GM19025 (cell line): ENCODE measurements at regions not wholly inside any gene's neighbourhood (a gene's known extent, or its start where the extent isn't known, plus 50 kb on each side); places are given as distances from the start of the nearest gene placed in this dataset.

Experiments
- ATAC-seq: cut with Tn5 transposase; IDR thresholded peaks from one replicate; pipeline ENCODE4 v1.9.1; 2021; ENCODE audit warnings: mild to moderate bottlenecking, low read depth, moderate library complexity; ENCODE audit not compliant: unreplicated experiment

DNA sequence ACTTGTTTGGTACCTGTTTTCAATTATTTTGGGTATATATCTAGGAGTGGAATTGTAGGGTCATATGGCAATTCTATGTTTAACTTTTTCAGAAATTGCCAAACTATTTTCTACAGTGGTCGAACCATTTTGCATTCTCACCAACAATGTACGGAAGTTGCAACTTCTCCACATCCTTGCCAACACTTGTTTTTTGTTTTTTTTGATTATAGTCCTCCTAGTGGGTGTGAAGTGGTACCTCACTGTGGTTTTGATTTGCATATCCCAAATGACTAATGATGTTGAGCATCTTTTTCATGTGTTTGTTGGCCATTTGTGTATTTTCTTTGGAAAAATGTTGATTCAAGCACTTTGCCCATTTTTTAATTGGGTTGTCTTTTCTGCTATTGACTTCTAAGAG lies 122.1 kb downstream of the RPS24 start:
- ATAC-seq: no peak

DNA sequence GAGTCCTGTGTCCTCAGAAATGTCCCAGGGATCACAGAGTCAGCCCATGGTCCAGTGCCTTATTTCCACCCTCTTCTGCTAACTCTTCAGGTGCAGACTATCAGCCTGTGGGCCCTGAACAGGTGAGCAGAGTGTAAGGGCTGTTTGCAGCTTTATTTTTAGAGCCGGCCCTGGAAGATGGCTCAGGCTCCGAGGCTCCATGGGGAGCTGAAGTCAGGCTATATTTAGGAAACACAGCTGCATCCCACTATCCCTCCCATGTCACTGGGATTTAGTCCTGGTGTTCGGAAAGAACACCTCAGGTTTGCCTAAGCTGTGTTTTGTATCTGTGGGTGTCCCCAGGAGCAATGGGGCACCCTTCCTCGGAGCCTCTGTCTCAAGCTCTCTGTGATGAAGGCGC lies 126.9 kb downstream of the RPS24 start:
- ATAC-seq: no peak

DNA sequence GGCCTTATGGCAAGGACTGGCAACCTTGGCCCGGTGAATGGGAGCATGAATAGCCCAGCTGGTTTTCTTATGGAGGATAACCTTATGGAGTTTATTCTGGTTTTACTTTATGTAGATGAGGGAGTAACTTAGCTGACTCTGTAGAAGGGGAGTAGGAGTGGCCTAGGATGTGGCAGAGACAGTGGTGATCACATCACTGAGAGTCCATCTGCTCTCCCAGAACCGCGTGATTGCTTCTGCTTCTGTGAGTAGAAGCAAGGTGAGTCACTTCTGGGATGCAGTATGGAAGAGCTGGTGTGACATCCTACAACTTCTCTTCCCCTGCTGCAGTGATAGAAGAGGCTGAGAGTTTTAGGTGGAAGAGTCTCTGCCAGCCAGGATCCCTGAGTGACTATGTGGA lies 129.2 kb downstream of the RPS24 start:
- ATAC-seq: no peak

DNA sequence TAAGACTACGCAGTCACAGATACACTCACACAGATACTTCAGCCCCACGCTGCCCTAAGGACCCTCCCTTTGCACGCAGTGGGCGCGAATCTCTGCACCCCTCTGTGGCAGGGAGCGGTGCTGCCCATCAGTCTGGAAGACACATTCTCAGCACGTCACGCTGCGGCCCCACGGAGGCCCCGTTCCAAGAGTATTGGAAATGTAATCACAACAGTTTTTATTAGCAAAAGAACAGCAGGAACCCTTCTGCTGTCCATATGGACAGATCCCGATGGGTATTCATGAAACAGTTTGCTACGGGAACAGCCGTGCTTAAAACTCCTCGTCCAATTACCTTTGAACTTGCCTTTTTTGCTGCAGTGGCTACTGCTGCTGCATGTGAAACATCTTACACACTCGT lies 131.0 kb downstream of the RPS24 start:
- ATAC-seq: no peak

DNA sequence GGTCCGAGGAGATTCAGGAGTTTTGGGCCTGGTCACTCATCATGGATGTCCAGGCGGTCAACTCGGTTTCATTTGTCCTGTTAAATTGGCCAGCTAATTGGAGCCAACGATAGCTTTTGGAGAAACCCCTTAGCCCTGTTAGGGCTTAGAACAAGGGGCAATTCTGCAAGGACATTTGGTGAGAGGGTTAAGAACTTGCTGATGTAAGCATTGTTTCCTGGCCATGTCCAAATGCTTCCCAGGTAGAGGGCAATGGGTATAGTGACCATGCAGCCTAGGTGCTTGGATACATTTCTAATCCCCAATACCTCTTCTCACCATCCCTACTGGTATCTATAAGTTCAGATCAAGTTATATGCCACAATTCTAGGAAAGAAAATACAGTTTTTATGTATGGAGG lies 131.5 kb downstream of the RPS24 start:
- no peak for ATAC-seq

DNA sequence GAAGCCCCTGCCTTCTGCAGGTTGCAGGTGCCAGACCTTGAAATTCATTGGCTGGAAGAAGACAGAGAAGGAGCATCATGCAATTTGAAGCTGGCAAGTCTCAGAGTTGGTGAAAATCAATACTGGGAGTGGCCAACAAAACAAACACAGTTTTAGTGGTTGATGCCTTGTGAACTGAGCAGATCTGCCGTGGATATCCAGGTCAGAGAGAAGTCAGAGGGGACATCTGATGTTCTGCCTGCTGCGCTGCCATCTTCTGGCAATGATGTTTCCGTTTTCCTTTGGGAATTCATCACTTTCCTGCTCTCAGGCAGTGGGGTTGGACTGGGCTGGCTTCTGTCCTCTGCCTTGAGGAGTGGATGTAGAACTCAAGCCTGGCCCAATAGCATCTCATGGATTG lies 132.0 kb downstream of the RPS24 start:
- ATAC-seq: no peak

DNA sequence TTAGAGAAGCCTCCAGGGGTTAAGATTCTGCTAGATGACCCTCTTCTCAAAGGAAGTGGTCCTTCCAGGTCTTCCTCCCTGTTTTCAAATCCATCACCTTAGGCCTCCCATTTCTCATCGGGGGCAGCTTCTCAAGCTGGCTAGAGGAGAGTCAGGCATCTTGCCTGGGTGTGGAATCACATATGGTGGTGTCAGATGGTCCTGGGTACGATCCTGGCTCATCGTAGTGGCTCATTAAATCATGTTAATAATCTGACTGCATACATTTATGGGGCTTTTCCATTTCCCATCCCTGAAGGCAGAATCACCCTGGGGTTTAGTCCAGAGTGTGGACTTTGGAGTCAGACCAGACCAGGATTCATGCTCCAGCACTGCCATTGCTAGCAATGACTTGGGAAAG lies 132.6 kb downstream of the RPS24 start:
- ATAC-seq: no peak

DNA sequence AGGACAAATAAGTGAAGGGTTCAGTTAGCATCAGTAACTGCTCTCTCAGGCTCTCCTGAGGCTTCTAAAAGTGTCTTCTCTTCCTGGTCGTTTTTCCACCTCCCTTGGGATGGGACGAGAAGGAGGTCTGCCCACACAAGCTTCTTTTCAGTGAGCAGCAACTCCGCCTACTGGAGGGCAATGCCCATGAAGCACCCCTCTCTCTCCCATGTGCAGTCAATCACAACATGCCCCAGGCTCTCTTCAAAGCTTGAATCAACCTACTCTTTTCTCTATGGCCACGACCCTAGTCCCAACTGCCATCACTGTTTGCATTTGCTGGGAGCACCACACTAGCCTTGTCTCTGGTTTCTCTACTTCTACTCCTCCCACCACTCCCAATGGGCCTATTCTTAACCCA lies 135.6 kb downstream of the RPS24 start:
- ATAC-seq: no peak

DNA sequence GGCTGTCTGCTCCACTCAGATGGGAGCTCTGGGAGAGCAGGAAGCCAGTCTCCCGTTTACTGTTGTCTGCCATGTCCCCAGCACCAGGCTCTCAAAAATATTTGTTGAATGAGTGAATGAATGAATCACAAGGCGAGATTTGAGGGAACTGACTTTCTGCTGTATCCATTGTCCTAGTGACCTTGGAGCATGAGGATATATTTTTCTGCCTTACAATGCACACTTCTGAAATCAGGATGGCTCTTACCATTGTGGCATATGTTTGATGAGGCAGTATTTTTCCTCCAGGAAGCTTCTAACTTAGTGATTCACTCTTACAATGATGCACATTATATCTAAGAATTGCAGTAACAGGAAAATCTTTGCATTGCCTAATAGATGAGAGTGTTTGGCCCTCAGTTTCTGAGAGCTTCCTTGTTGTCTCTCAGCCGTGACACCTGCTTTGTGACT lies 136.4 kb downstream of the RPS24 start:
- ATAC-seq: no peak

DNA sequence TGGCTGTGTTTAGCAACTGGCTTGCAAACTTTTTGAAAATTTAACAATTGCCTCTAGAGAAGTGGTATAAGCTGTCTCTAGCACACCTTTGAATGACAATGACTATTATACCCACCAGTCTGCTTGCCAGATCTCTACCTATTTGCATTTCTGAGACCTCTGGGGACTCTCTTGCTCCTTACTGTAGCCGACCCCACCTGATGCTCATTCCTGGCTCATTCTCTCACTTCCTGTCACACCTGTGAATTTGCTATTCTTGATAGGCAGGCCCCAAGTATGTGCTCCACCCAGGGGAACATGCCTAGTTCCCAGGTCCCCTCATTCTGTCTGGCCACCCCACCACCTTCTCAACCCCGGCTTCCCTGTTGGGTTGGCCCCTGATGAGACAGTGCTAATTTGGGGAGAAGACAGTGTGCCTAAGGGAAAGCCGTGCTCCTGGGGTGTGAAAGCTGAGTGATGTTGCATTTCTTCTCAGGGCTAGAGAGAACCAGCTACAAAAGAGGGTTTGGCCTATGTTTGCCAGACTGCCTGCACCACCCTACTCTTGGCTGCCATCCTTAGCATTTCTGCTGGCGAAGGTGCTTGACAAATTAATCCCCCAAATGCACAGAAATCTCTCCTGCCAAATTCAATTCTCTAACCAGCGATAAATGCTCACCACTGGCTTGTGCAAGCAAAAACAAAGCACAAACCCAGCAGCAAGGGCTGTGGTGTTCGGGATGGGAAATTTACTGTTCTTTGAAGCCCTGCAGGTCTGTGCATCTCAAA lies 138.2 kb downstream of the RPS24 start:
- no peak for ATAC-seq

DNA sequence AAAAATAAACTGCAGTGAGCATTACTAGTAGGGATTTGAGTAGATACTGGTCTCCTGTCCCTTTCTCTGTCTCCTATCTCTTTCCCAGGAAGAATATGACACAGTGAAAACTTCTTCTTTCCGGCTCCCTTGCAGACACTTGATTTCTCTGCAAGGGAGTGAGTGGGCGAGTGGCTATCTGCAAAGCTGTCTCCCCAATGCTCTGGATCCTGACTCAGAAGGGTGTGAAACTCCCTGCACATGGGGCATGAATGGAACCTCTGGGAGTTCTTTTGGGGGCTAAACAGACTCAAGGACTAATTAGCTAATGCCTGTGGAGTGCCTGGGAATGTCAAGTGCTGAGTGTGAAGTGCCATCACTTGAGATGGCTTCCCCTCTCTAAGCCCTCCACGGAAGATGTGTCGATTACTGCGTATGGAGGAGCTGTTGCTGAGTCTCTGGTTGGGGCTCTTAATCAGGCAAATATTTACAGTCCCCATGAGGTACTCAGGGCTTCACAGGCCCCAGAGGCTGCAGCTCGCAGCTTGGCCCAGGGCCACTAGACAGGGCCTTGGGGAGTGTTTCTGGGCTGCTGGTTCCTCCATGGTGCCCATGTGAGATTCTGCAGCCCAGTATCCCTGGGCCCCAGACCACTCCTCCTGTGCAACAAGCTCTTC lies 139.8 kb downstream of the RPS24 start:
- ATAC-seq: no peak

DNA sequence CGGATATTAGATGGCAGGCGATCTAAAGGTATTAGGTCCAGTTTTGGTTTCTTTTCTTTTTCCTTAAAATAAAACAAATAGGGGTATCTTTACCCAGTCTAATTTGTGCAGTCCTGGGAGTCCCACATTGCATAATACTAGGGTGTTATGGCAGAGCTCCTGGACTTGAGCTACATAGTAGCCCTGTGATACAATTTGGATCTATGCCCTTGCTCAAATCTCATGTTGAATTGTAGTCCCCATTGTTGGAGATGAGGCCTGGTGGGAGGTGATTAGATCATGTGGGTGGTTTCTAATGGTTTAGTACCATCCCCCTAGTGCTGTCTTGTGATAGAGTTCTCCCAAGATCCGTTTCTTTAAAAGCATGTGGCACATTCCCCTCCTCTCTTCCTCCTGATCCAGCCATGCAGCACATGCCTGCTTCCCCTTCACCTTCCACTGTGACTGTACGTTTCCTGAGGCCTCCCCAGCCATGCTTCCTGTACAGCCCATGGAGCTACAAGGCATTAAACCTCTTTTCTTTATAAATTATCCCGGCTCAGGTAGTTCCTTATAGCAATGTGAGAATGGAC lies 141.9 kb downstream of the RPS24 start:
- no peak for ATAC-seq

DNA sequence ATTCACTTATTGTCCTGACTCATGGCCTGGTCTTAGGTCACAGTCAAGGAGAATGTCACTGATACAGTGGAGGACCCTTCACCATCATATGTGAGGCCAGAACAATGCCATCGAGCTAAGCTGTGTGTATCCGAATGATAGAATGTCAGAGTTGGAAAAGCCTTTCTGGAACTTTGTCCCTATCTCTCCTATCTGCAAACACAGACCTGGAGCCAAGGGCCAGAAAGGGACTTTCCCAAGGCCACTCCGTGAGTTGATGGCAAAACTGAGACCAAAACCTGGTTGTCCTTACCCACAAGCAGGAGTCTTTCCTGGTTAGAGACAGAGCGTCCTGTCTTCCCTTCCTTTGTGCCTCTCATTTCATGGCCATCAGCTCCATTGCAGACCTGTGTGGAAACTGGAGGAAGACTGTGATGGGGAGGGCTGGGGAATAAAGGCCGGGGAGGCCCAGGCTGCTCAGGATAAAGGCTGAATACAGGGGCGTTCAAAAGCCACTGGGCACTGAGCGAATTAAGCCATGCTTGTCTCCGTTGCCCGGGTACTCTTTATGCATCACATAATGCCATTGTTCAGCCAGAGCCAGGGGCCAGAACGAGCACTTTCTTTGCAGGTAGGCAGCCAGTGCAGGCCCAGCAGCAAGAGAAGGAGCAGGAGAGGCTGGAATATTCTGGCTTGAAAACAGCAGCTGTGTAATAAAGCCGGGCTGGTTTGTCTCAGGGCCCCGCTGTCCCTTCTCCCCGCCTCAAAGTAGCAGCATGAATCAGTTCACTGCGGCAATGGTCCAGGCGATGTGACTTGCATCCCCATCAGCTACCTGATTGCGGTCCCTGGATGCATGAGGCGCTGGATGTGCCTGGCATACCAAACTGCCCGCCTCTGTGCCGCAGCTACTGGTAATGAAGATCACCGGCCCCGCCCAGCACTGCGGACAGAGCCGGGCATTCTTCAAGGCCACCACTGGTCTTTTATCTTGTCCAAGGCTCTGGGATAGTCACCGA lies 143.0 kb downstream of the RPS24 start:
- ATAC-seq: no peak

DNA sequence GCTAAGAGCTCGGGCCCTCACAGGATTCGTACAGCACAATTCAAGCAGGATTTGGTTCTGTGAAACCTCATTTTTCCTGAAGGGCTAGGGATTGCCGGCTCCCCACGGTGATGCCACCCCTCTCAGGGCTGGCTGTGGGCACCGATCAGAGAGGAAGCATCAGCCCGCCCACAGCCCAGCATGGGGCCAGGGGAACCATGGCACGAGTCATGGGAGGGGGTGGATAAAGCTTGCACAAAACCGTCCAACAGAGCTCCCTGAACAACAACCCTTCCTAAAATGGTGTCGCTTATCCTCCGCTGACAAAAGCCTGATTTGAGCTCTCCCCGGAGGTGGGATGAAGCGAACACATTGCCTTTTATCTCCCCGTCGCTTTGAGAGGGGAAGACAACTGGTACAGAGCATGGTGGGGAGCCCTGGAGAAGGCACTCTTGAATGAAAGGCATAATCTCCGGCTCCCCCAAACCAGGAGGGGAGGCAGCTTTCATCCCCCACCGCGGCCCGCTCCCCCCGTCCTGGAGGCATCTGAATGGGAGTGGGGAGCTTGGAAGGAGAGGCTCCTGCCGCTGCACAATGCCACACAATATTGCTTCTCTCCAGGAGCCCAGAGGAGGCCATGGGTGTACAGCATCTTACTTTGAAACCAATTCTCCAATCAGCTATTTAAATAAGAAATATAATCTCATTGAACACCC lies 144.0 kb downstream of the RPS24 start:
- no peak for ATAC-seq

DNA sequence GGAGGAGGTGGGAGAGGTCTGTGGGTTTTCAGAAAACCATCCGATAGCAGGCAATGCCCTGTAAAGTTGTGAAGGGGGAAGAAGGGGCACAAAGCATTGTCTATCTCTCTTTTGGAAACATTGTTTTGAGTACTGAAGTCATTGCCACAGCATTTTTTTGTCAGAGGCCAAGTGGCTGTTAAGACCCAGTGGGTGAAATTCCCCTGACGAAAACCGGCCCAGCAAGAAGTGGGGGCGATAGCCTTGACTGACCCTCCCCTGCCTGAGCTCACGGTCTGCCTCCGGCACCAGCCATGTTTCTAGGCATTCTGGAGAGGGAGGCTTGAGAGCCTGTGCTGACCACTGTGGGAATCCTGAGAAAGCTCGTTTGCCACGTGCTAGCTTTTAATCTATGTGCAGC lies 144.7 kb downstream of the RPS24 start:
- ATAC-seq: no peak

DNA sequence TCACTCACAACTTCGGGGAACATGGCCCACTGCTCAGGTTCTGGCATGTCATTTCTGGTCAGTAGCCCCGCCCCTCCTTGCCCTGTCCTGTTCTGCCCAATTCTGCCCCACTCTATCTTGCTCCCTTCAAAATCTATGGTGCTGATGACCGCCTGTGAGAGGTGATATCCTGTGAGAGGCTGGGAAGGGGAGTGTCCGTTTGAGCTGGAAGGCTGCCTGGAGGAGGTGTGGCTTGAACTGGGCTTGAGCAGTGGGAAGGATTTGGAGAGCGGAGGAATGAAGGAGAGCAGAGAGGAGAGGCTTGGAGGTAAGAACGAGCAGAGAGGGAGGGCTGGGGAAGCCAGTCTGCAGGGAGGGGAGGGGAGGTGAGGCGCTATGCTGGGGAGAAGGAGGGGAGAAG lies 145.3 kb downstream of the RPS24 start:
- ATAC-seq: no peak

DNA sequence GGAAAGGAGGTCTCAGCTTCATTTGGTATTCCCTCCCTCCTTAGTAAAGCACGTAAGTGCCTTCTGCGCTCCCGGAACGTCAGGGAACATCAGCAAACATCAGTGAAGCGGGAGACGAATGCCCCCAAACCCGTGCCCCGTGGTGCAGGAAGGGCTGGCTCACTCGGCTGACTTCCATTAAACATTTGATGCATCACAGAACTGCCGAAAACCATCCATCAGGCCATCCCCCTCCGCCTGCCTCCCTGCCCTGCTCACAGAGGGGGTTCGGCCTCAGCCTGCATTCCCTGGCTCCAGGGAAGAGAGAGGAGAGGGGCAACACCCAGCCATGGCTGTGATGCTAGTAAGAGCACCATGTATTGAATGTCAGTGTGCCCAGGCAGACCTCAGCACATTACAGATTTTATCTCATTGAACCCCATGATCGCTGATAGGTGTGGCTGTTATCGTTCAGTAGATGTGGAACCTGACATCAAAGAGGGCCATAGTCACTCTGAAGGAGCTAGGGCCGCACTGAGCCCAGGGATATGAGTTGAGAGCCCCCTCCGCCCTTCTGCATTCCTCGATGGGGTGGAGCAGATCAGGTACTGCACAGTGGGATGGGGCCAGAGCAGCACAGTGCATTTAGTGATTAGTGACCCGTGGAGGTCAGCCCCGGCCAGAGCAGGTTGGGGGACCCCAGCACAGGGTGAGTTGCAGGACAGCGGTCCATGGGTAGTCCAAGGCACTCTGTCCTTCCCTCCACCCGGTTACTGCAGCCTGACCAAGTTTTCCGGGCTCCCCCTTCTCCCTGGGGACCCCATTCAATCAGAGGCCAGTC lies 146.4 kb downstream of the RPS24 start:
- no peak for ATAC-seq

DNA sequence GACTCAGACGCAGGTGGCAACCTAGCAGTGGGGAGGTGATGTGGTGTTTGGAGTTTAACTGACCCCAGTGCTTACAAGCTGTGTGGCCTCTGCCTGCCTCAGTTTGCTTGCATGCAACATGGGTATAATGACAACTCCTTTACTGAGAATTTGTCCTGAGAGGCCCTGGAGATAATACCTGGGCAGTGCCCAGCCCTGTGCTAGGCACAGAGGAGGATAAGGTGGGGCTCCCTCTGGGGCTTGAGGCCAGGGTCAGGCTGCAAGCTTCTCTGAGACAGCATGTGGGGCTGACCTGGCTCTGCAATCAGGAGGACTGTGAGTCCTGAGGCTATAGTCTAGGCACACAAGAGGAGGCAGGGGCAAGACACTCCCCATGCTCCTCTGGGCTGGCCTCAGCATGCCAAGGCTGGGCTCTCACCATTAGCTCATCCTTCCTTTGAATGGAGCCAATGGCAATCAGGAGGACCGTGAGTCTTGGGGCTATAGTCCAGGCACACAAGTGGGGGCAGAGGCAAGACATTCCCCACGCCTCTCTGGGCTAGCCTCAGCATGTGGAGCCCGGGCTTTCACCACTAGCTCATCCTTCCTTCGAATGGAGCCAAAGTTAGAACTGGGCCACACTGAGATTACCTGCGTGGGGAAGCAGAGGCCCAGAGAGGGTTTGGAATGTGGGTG lies 147.9 kb downstream of the RPS24 start:
- no peak for ATAC-seq

DNA sequence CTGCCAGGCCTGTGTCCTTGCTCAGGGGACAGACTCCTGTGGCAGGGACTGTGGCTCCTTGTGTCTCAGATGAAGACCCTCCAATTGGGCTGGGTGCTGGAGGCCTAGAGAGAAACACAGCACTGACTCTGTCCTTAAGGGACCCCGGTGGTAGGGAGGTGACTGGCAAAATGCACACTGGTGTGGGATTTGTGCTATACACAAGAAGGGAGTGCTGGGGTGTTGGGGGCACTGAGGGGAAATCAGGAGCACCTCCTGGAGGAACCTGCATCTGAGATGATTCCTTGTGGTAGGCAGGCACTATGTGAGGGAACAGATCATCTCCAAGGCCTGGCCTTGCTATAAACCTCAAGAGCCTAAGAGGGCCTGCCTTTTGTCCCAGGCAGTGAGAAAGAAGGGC lies 149.2 kb downstream of the RPS24 start:
- no peak for ATAC-seq
